NT2/D1 (cell line): ENCODE measurements at regions not wholly inside any gene's neighbourhood (a gene's known extent, or its start where the extent isn't known, plus 50 kb on each side); places are given as distances from the start of the nearest gene placed in this dataset.

Experiments used
- YY1 ChIP-seq: IDR thresholded peaks from 2 replicates; pipeline ENCODE4 v1.6.1; 2011; ENCODE audit not compliant: insufficient read length, insufficient read depth
- ZNF274 ChIP-seq: IDR thresholded peaks from 2 replicates; pipeline ENCODE4 v1.6.1; 2011; ENCODE audit warnings: mild to moderate bottlenecking, low read depth, low read length

- TF ChIP-seq ZNF274 (no peak), YY1 (no peak)
Measured at GRCh38 chr15:81852411-81853149, 193.2 kb downstream of the MEX3B start.
